Cerebellar nuclear complex (tissue), 1 donor: ENCODE measurements at regions not wholly inside any gene's neighbourhood (a gene's known extent, or its start where the extent isn't known, plus 50 kb on each side); places are given as distances from the start of the nearest gene placed in this dataset.
"Not testable (repeated sequence)": the region's sequence is repeated elsewhere in the genome, so short reads cannot be mapped to it uniquely, and the experiment has no call there.

Experiments used
- DNase-seq, 2 experiments: peaks; one replicate each; lab custom pipeline; 2025; lab: John Stamatoyannopoulos, UW

GRCh38 chr2:61774351-61774750, 79.5 kb downstream of the FAM161A start:
- no peak for DNase-seq

GRCh38 chr2:61771904-61772845, 81.7 kb downstream of the FAM161A start:
- no peak for DNase-seq

GRCh38 chr2:61770746-61771145, 83.1 kb downstream of the FAM161A start:
- DNase-seq = no peak

- DNase-seq = no peak
Measured at GRCh38 chr2:61770298-61770697, 83.6 kb downstream of the FAM161A start.

- DNase-seq = no peak
Measured at GRCh38 chr2:61769093-61769675, 84.7 kb downstream of the FAM161A start.

GRCh38 chr2:61764035-61764800, 89.6 kb downstream of the FAM161A start:
- peak; percentile 18 to 78 for DNase-seq

GRCh38 chr2:61763605-61764034, 90.2 kb downstream of the FAM161A start:
- peak in 1 of 2 experiments; percentile 40 for DNase-seq

GRCh38 chr2:61762292-61762691, 91.6 kb downstream of the FAM161A start:
- DNase-seq = no peak

GRCh38 chr2:61759718-61760117, 94.1 kb downstream of the FAM161A start:
- no peak for DNase-seq

- DNase-seq = no peak
Measured at GRCh38 chr2:61759005-61759404, 94.9 kb downstream of the FAM161A start.

- no peak for DNase-seq
Measured at GRCh38 chr2:61758159-61758558, 95.7 kb downstream of the FAM161A start.

- no peak for DNase-seq
Measured at GRCh38 chr2:61753512-61753911, 100.3 kb downstream of the FAM161A start.

GRCh38 chr2:61750624-61751023, 103.2 kb downstream of the FAM161A start:
- no peak for DNase-seq

- no peak for DNase-seq
Measured at GRCh38 chr2:61742955-61743354, 110.9 kb downstream of the FAM161A start.

- no peak for DNase-seq
Measured at GRCh38 chr2:61737841-61738240, 116.0 kb downstream of the FAM161A start.

- no peak for DNase-seq
Measured at GRCh38 chr2:61736953-61737352, 116.9 kb downstream of the FAM161A start.

- DNase-seq = no peak
Measured at GRCh38 chr2:61733563-61733962, 120.3 kb downstream of the FAM161A start.

- no peak for DNase-seq
Measured at GRCh38 chr2:61732787-61733186, 121.1 kb downstream of the FAM161A start.

GRCh38 chr2:61727746-61728145, 126.1 kb downstream of the FAM161A start:
- no peak for DNase-seq

GRCh38 chr2:61726456-61727209, 127.2 kb downstream of the FAM161A start:
- no peak for DNase-seq

GRCh38 chr2:61723364-61723763, 130.5 kb downstream of the FAM161A start:
- DNase-seq = not testable (repeated sequence)

GRCh38 chr2:61722800-61723199, 131.1 kb downstream of the FAM161A start:
- no peak for DNase-seq
